Skeletal muscle tissue (tissue), 3 donors: ENCODE measurements at regions not wholly inside any gene's neighbourhood (a gene's known extent, or its start where the extent isn't known, plus 50 kb on each side); places are given as distances from the start of the nearest gene placed in this dataset.
"Not testable (repeated sequence)": the region's sequence is repeated elsewhere in the genome, so short reads cannot be mapped to it uniquely, and the experiment has no call there.

Experiments used
- H3K27ac ChIP-seq: one replicate; pipeline ENCODE4 v1.7.0; 2013; ENCODE audit warnings: mild to moderate bottlenecking, low read depth, low read length, inconsistent platforms
- H3K27me3 ChIP-seq, 3 donors: one replicate each; pipeline ENCODE4 v1.7.0; 2013; ENCODE audit warnings: low read length in 3 of 3; ENCODE audit not compliant: control insufficient read depth in 3 of 3, insufficient read depth in 3 of 3
- H3K36me3 ChIP-seq, 3 donors: one replicate each; pipeline ENCODE4 v1.7.0; 2013; ENCODE audit warnings: low read length in 3 of 3; ENCODE audit not compliant: control insufficient read depth in 3 of 3, insufficient read depth in 3 of 3
- H3K4me1 ChIP-seq, 3 donors: one replicate each; pipeline ENCODE4 v1.7.0; 2013; ENCODE audit warnings: low read length in 3 of 3, mild to moderate bottlenecking in 3 of 3; ENCODE audit not compliant: control insufficient read depth in 3 of 3, insufficient read depth in 3 of 3
- H3K4me3 ChIP-seq, 3 donors: one replicate each; pipeline ENCODE4 v1.7.0; 2013; ENCODE audit warnings: low read length in 3 of 3
- H3K9ac ChIP-seq, 3 donors: one replicate each; pipeline ENCODE4 v1.7.0; 2013; ENCODE audit warnings: low read length in 3 of 3, mild to moderate bottlenecking in 3 of 3, moderate library complexity in 2 of 3, low read depth in 1 of 3
- H3K9me3 ChIP-seq, 3 donors: one replicate each; pipeline ENCODE4 v1.7.0; 2013; ENCODE audit warnings: low read length in 3 of 3; ENCODE audit not compliant: control insufficient read depth in 3 of 3
- donor health status: Osteomylitis.

DNA sequence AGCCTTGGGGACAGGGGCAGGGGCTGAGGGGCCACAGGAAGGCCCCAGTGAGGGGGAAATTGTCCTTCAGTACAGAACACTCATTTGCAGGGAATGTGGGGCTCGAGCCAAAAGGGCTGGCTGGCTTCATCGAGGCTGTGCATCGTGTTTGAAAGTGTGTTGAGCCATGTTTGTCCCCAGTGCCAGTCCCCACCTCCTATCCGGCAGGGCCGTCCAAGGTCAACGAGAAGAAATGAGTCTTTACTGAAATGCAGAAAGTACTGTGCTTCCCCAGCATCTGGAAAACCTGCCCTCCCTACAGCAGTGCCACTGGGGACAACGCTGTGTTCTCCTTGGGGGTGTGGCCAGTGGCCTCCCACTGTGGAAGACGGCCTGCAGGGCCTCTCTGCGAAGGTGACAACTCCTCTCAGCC lies 214.1 kb downstream of the KLF6 start:
- no peaks in the 10 kb centered on the region for H3K27me3 ChIP-seq
- H3K36me3 ChIP-seq: no peaks in the 10 kb centered on the region
- H3K9ac ChIP-seq: no peak overlapping the region
- peaks cover 0 to 2% (median 0%) of the 10 kb centered on the region in 3 donors for H3K9me3 ChIP-seq
- H3K4me3 ChIP-seq: no peak overlapping the region
- H3K4me1 ChIP-seq: peaks cover 29 to 41% (median 41%) of the 10 kb centered on the region in 3 donors
- no peak overlapping the region for H3K27ac ChIP-seq

DNA sequence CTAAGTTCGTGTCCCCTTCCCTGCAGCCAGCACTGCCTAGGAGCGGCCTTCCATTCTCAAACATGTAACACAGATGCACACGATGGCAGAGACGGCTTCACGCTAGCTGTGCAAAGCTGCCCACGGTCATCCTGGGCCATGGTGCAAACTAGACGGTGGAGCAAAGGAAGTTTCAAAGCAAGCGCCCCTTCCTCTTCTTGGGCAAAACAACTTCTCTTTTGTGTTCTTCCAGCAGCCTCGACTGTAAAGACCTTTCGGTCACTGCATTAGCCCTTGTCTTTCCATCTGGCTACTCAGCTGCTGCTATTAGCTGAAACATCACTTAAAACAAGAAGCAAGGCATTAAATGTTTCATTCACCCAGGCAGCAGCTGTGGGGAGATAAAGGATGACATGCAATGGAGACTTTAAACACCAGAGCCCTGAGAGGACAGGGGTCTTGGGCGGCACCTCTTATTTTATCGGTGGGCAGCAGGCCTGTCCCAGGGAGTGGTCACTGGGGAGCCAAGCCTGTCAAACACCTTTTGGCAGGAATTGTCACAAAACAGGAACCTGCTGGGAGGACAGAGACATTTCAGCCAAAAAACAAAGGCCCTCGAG lies 214.8 kb downstream of the KLF6 start:
- Histone ChIP-seq H3K9me3 (peaks cover 0 to 5% (median 0%) of the 10 kb centered on the region in 3 donors), H3K36me3 (no peaks in the 10 kb centered on the region), H3K27me3 (no peaks in the 10 kb centered on the region), H3K9ac (no peak overlapping the region), H3K4me3 (no peak overlapping the region), H3K27ac (no peak overlapping the region), H3K4me1 (peaks cover 29 to 41% (median 41%) of the 10 kb centered on the region in 3 donors)

DNA sequence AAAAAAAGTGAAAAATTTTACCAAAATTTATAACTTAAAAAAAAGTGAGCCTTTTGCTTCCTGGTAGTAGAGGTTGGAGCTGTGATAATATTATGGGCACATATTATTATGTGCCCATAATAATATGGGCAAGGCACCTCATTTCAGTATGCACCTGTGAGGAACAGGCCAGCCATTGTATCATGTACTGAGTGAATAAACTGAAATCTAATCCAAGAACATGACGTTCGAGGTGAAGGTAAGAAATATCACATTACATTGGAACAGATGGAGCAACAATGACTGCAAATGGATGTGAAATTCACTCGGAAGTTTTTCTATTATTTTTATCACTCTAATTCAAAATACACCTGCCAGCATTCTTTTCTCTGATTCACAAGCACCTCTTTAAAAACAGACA lies 216.0 kb downstream of the KLF6 start:
- Histone ChIP-seq H3K27me3 (no peaks in the 10 kb centered on the region), H3K4me1 (peaks cover 22 to 33% (median 32%) of the 10 kb centered on the region in 3 donors), H3K9me3 (peaks cover 0 to 5% (median 0%) of the 10 kb centered on the region in 3 donors), H3K27ac (no peak overlapping the region), H3K9ac (no peak overlapping the region), H3K4me3 (no peak overlapping the region), H3K36me3 (no peaks in the 10 kb centered on the region)

DNA sequence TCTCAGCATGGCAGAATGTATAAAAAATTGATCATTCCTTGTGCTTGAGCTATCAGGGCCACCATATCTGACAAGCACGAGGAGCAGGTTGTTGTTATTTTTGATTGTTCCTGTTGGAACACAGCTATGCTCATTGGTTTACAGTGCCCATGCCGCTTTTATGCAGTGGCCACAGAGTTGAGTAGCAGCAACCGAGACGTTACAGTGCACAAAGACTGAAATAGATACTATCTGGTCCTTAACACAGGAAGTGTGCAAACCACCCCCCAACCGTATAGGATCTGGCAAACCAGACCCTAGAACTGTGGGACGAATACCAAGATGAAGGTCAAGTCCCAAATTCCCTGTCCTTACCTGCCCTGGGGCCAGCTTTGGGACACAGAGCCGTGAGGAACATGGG lies 216.6 kb downstream of the KLF6 start:
- no peaks in the 10 kb centered on the region for H3K27me3 ChIP-seq
- no peaks in the 10 kb centered on the region for H3K36me3 ChIP-seq
- peaks cover 0 to 5% (median 0%) of the 10 kb centered on the region in 3 donors for H3K9me3 ChIP-seq
- H3K9ac ChIP-seq: no peak overlapping the region
- no peak overlapping the region for H3K27ac ChIP-seq
- no peak overlapping the region for H3K4me3 ChIP-seq
- H3K4me1 ChIP-seq: peaks cover 22 to 27% (median 26%) of the 10 kb centered on the region in 3 donors

DNA sequence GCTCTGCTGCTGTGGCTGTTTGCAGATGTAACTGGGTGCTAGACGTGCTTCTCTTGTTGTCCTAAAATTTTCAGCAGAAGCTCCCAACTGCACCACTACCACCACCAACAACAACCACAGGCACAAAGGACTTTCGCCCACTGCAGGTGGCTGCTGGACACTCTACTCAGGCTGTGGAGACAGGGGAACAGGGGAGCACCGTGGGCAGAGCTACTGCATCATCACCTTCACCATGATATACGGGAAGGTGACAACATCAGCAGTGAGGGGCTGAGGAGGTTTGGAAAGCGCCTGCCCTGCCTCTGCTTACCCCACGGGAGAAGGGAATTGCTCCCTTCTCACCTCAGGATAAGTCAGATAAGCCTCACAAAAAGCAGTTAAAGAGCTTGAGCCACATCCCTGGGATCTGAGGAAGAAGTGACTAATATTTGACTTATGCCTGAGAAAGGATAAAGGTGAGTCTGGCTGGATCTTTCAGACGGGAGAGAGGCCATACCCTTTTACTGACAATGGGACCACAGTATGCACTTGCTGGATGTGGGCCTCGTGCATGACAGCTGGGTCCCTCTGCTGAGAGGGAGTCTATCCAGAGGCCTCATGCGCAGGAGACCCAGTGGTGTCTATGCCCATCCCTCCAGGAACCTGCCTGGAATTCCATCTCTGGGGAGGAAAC lies 217.6 kb downstream of the KLF6 start:
- H3K9me3 ChIP-seq: peaks cover 0 to 5% (median 0%) of the 10 kb centered on the region in 3 donors
- no peak overlapping the region for H3K4me3 ChIP-seq
- no peak overlapping the region for H3K9ac ChIP-seq

GRCh38 chr10:3566627-3567026 lies 218.4 kb downstream of the KLF6 start:
- no peak overlapping the region for H3K9ac ChIP-seq
- H3K4me1 ChIP-seq: peaks cover 8 to 19% (median 16%) of the 10 kb centered on the region in 3 donors
- H3K9me3 ChIP-seq: peaks cover 0 to 5% (median 0%) of the 10 kb centered on the region in 3 donors
- H3K27me3 ChIP-seq: no peaks in the 10 kb centered on the region
- no peak overlapping the region for H3K4me3 ChIP-seq
- H3K27ac ChIP-seq: no peak overlapping the region
- H3K36me3 ChIP-seq: no peaks in the 10 kb centered on the region

More for the DNA sequence above, 217.6 kb downstream of the KLF6 start:
- Histone ChIP-seq H3K27ac (no peak overlapping the region), H3K36me3 (no peaks in the 10 kb centered on the region), H3K4me1 (peaks cover 16 to 21% (median 16%) of the 10 kb centered on the region in 3 donors), H3K27me3 (no peaks in the 10 kb centered on the region)

GRCh38 chr10:3564346-3565002 lies 220.5 kb downstream of the KLF6 start:
- Histone ChIP-seq H3K9ac (no peak overlapping the region), H3K27me3 (no peaks in the 10 kb centered on the region), H3K4me3 (no peak overlapping the region), H3K9me3 (peaks cover 0 to 5% (median 0%) of the 10 kb centered on the region in 3 donors), H3K27ac (no peak overlapping the region), H3K4me1 (peaks cover 0 to 4% (median 4%) of the 10 kb centered on the region in 3 donors), H3K36me3 (no peaks in the 10 kb centered on the region)

DNA sequence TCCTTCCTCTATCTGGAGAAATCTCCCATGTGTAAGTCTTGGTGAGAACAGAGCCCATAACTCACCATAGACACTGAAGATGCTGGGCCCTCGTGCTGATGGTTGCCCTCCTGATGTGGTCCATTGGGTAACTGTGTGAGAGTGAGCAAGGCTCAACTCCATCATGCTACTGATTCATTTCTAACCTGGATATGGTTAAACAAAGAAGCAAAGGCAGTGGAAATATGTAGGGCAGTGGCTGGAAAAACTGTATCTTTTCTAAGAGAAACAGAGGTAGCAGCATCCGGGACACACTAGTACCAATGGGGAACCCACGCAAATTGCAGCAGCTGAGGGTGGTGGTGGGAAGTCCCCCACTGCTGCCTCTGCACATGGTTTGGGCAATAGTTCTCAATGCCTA lies 221.7 kb downstream of the KLF6 start:
- no peak overlapping the region for H3K4me3 ChIP-seq
- peaks cover 0 to under 1% (median under 1%) of the 10 kb centered on the region in 3 donors for H3K4me1 ChIP-seq
- no peak overlapping the region for H3K9ac ChIP-seq
- no peaks in the 10 kb centered on the region for H3K36me3 ChIP-seq
- H3K27ac ChIP-seq: no peak overlapping the region
- H3K9me3 ChIP-seq: peaks cover 0 to 5% (median 0%) of the 10 kb centered on the region in 3 donors
- H3K27me3 ChIP-seq: no peaks in the 10 kb centered on the region

DNA sequence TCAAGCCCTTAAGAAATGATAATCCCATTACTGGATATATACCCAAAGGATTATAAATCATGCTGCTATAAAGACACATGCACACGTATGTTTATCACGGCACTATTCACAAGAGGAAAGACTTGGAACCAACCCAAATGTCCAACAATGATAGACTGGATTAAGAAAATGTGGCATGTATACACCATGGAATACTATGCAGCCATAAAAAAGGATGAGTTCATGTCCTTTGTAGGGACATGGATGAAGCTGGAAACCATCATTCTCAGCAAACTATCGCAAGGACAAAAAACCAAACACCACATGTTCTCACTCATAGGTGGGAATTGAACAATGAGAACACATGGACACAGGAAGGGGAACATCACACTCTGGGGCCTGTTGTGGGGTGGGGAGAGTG lies 224.4 kb downstream of the KLF6 start:
- H3K4me3 ChIP-seq, H3K9me3 ChIP-seq, H3K27ac ChIP-seq, H3K9ac ChIP-seq, H3K27me3 ChIP-seq, H3K36me3 ChIP-seq, H3K4me1 ChIP-seq: not testable (repeated sequence)

- Histone ChIP-seq H3K4me1 (no peaks in the 10 kb centered on the region), H3K9me3 (no peaks in the 10 kb centered on the region), H3K36me3 (no peaks in the 10 kb centered on the region), H3K27me3 (no peaks in the 10 kb centered on the region), H3K27ac (no peak overlapping the region), H3K9ac (no peak overlapping the region), H3K4me3 (no peak overlapping the region)
These were observed 225.5 kb downstream of the KLF6 start for GRCh38 chr10:3559527-3559926.
